DOHH2 (cell line): ENCODE measurements at regions not wholly inside any gene's neighbourhood (a gene's known extent, or its start where the extent isn't known, plus 50 kb on each side); places are given as distances from the start of the nearest gene placed in this dataset.

Source experiments
- H3F3A ChIP-seq: fragments of 200-600 bp; sonication (generic), shearing (Covaris generic); 2 replicates; pipeline ENCODE4 v1.6.0; 2016; ENCODE audit warnings: antibody characterized with exemption, mild to moderate bottlenecking; ENCODE audit not compliant: control insufficient read depth, insufficient read depth
- H3K27ac ChIP-seq: fragments of 200-600 bp; sonication (generic); 2 replicates; pipeline ENCODE4 v1.5.1; 2014; ENCODE audit warnings: low read depth, mild to moderate bottlenecking, low read length, moderate library complexity
- H3K27me3 ChIP-seq: fragments of 200-600 bp; sonication (generic); 2 replicates; pipeline ENCODE4 v1.6.1; 2014; ENCODE audit warnings: mild to moderate bottlenecking, low read length, mixed read lengths; ENCODE audit not compliant: control insufficient read depth
- H3K36me3 ChIP-seq: fragments of 200-600 bp; sonication (generic); 2 replicates; pipeline ENCODE4 v1.6.1; 2014; ENCODE audit warnings: mild to moderate bottlenecking, low read length, moderate library complexity, mixed read lengths; ENCODE audit not compliant: control insufficient read depth
- H3K4me1 ChIP-seq: fragments of 200-600 bp; sonication (generic); 2 replicates; pipeline ENCODE4 v1.6.1; 2014; ENCODE audit warnings: mild to moderate bottlenecking, low read length, mixed read lengths; ENCODE audit not compliant: control insufficient read depth
- H3K4me2 ChIP-seq: fragments of 200-600 bp; sonication (generic); 2 replicates; pipeline ENCODE4 v1.6.0; 2014; ENCODE audit warnings: mild to moderate bottlenecking, low read length, moderate library complexity
- H3K4me3 ChIP-seq: fragments of 200-600 bp; sonication (generic); 2 replicates; pipeline ENCODE4 v1.5.1; 2014; ENCODE audit warnings: mild to moderate bottlenecking, low read length, mixed read lengths
- H3K79me2 ChIP-seq: fragments of 200-600 bp; sonication (generic); 2 replicates; pipeline ENCODE4 v1.6.1; 2014; ENCODE audit warnings: mild to moderate bottlenecking, low read length, mixed read lengths; ENCODE audit not compliant: control insufficient read depth
- H3K9me2 ChIP-seq: fragments of 200-600 bp; sonication (generic); replicated peaks from 2 replicates; pipeline ENCODE4 v1.6.1; 2014; ENCODE audit warnings: mild to moderate bottlenecking, low read length, mixed read lengths; ENCODE audit not compliant: control insufficient read depth
- H3K9me3 ChIP-seq: fragments of 200-600 bp; sonication (generic); 2 replicates; pipeline ENCODE4 v1.6.1; 2014; ENCODE audit warnings: antibody characterized with exemption, low read length, mixed read lengths; ENCODE audit not compliant: control insufficient read depth, insufficient read depth
- H4K20me1 ChIP-seq: fragments of 200-600 bp; sonication (generic); 2 replicates; pipeline ENCODE4 v1.6.0; 2014; ENCODE audit warnings: low read depth, mild to moderate bottlenecking, antibody characterized with exemption, low read length, moderate library complexity; ENCODE audit not compliant: control insufficient read depth, insufficient read depth
- CTCF ChIP-seq: fragments of 200-600 bp; sonication (generic); IDR thresholded peaks from one replicate; pipeline ENCODE4 v1.5.1; 2014; ENCODE audit warnings: antibody characterized with exemption, mild to moderate bottlenecking, low read depth, low read length; ENCODE audit not compliant: poor library complexity, severe bottlenecking
- EZH2phosphoT487 ChIP-seq: fragments of 200-600 bp; sonication (generic); IDR thresholded peaks from 2 replicates; pipeline ENCODE4 v1.6.1; 2017; ENCODE audit warnings: borderline replicate concordance, mild to moderate bottlenecking, antibody characterized with exemption, low read length, moderate library complexity, mixed read lengths

GRCh38 chr3:78112291-78113010 is 1072.6 kb downstream of the ROBO2 start:
- H3K4me3 ChIP-seq: no peak overlapping the region
- H3K9me3 ChIP-seq: no peaks in the 10 kb centered on the region; the same call in 1 of the 2 replicates
- no peaks in the 10 kb centered on the region for H4K20me1 ChIP-seq
- no peak overlapping the region for H3K27ac ChIP-seq
- no peaks in the 10 kb centered on the region for H3F3A ChIP-seq
- TF ChIP-seq CTCF: no peak
- no peak for TF ChIP-seq EZH2phosphoT487
- H3K9me2 ChIP-seq: no peaks in the 10 kb centered on the region
- H3K36me3 ChIP-seq: no peaks in the 10 kb centered on the region
- no peaks in the 10 kb centered on the region for H3K4me1 ChIP-seq
- H3K79me2 ChIP-seq: no peaks in the 10 kb centered on the region
- H3K4me2 ChIP-seq: no peak overlapping the region
- no peaks in the 10 kb centered on the region for H3K27me3 ChIP-seq

DNA sequence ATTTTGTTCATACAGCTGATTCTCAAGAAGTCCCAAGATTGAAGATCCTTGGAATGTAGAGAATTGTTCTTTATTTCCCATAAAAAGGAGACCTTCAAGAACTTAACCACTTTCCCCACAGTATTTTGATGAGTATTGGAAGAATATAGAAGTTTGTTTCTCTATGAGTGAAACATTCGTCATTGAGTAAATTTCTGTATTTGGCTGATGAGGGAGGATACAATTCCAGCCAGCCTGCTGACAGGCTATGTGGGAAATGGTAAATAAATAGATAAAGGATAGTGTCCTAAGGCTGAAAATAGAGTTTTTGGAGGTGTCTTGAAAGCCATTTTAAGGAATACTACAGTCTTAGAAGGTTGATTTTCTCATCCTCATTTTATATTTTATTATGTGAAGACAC is 1076.1 kb downstream of the ROBO2 start:
- H4K20me1 ChIP-seq: no peaks in the 10 kb centered on the region
- no peak overlapping the region for H3K27ac ChIP-seq
- no peaks in the 10 kb centered on the region for H3K36me3 ChIP-seq
- no peaks in the 10 kb centered on the region for H3K9me2 ChIP-seq
- H3F3A ChIP-seq: no peaks in the 10 kb centered on the region
- H3K4me2 ChIP-seq: no peak overlapping the region
- no peaks in the 10 kb centered on the region for H3K79me2 ChIP-seq
- H3K4me1 ChIP-seq: no peaks in the 10 kb centered on the region
- no peak for TF ChIP-seq EZH2phosphoT487
- TF ChIP-seq CTCF: no peak
- no peaks in the 10 kb centered on the region for H3K27me3 ChIP-seq
- no peaks in the 10 kb centered on the region for H3K9me3 ChIP-seq
- no peak overlapping the region for H3K4me3 ChIP-seq

- no peak overlapping the region for H3K27ac ChIP-seq
- no peak overlapping the region for H3K4me2 ChIP-seq
- H3K4me3 ChIP-seq: no peak overlapping the region
- no peaks in the 10 kb centered on the region for H3K79me2 ChIP-seq
- no peaks in the 10 kb centered on the region for H3K36me3 ChIP-seq
- H3F3A ChIP-seq: no peaks in the 10 kb centered on the region
- no peaks in the 10 kb centered on the region for H3K27me3 ChIP-seq
- H3K9me3 ChIP-seq: no peaks in the 10 kb centered on the region
- TF ChIP-seq CTCF: no peak
- no peak for TF ChIP-seq EZH2phosphoT487
- no peaks in the 10 kb centered on the region for H3K4me1 ChIP-seq
- H4K20me1 ChIP-seq: no peaks in the 10 kb centered on the region
- H3K9me2 ChIP-seq: no peaks in the 10 kb centered on the region
Observed at GRCh38 chr3:78116874-78117273, 1077.0 kb downstream of the ROBO2 start.
